AG20443 (cell line): ENCODE measurements at regions not wholly inside any gene's neighbourhood (a gene's known extent, or its start where the extent isn't known, plus 50 kb on each side); places are given as distances from the start of the nearest gene placed in this dataset.
"Not testable (repeated sequence)": the region's sequence is repeated elsewhere in the genome, so short reads cannot be mapped to it uniquely, and the experiment has no call there.

Experiments
- DNase-seq: peaks from one replicate; pipeline ENCODE4 v3.0.0; 2012; ENCODE audit warnings: low spot score, mixed read lengths

DNA sequence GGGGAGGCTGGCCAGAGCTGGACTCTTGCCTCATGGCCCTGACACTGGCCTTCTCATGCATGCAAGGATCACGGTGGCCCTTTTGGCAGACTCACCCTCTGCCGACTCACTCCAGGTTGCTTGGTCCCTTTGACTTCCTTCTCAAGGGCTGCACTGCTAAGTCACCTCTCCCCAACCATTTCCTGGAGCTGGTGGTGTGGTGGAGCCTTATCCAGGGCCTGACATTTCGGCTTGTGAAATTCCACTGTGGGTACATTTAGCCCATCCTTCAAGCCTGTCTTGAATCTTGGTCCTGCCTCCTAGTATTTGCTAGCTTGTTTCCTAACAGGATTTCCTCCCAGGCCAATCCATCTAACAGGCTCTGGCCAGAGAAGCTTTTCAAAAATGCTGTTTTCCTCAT lies 52.6 kb upstream of the JUN start:
- DNase-seq: no peak

DNA sequence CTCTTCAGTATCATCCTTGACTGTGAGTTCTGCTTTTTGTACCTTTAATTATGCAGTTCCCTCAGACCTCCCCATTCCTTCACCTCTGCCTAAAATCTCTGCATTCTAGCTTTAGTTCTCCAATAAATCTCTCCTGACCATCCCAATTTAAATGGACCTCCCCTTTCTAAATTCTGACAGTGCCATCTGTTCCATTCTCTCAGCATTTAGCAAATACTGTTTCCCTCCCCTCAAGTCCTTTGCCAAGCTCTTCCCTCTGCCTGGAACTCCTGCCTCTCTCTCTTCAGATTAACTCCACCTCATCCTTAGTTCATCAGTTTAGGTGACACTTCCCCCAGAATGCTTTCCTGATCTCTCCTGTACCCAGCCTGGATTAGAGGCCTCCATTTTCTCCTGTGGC lies 54.0 kb upstream of the JUN start:
- DNase-seq: no peak

DNA sequence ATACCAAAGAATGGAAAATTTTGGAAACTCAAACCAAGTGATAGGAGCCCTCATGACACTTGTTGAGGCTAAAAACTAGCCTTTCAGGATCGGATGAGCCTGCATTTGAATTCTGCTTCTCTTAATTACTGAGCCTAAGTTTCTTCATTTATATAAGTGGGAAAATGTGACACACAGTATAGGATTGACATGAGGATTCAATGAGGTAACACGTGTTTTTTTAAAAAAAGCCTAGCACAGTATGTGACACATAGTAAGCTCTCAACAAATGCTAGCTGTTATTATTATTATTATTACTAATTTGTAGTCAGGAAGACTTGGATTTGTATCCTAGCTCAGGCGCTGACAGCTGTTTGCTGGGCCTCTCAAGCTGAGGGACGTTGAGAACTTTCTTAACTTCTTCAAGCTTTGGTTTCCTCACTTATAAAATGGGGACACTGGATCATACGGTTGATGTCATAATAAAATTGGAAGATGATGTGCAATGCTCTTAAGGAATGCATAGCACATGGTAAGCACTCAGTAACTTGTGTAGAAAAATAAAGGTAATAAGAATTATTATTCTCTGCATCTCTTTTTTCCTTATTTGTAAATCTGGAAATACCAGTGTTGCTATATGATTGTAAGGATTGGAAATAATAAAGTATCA lies 55.4 kb upstream of the JUN start:
- DNase-seq: no peak

DNA sequence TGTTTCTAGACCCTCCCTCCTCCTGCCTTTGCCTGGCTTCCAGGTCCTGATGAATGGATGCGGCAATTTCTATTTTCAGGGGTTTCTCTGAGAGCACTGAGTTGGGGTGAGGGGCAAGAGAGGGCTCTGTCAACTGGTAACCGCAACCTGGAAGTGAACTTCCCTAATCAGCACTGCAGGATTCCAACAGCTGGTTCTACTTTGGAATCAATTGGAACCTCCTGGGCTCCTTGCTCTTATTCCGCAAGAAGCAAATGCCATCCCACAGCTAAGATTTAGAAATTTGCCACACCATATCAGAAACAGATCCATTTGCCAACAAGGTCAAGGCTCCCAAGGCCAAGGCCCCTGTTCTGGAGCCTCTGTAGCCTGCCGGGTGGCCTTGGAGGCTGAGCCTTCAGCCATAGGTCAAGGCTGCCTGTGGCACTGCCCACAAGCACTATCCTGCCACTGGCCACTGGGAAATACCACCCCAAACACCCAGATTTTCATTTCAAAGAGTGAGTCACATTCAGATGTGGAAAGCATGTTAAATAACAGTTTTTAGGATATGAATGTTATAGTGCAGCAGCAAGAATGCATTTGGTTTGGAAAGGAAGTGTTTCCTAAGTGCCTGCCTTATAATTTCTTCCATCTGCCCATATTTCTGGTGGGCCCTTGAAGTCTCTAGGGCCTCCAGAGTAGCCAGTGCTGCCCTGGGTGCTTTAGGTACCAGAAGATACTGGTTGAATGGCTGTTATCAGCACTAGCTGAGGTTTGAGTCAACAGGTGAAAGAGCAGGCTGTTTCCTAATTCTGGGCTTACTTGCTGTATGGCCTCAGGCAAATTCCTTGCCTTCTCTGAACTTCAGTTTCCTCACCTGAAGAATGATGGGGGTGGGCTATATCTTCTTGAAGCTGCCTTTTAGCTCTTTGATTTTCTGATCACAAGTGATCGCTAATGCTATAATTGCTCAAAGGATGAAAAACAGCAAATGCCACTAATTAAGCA lies 56.3 kb upstream of the JUN start:
- DNase-seq: peak; percentile 64

DNA sequence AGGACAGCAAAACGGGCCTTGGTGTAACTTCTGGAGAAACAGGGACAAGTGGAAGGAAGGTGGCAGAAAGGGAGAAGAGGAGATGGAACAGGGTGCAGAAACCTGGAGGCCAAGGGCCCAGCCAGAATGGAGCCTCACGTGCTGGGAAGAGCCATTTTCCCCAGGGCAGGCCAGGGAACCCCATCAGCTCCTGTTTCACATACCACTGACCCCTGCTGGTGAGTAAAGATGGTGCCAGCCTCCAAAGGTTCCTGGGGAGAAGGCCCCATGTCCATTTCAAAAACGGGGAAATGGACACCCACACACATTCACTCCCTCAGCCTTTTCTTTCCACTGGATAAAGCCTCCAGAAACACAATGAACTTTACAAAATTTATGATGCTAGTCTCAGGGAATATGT lies 57.6 kb upstream of the JUN start:
- DNase-seq: no peak

DNA sequence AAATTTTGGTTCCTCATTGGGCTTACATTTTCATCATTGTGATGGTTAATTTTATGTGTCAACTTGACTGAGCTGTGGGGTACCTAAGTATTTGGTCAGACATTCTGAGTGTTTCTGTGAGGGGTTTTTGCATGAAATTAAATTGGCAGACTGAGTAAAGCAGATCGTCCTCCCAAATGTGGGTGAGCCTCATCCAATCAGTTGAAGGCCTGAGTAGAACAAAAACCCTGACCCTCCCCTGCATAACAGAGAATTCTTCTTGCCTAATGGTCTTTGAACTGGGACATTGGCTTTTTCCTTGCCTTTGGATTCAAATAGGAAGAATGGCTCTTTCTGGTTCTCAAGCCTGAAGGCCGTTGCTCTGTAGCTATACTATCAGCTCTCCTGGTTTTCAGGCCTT lies 59.1 kb upstream of the JUN start:
- no peak for DNase-seq

DNA sequence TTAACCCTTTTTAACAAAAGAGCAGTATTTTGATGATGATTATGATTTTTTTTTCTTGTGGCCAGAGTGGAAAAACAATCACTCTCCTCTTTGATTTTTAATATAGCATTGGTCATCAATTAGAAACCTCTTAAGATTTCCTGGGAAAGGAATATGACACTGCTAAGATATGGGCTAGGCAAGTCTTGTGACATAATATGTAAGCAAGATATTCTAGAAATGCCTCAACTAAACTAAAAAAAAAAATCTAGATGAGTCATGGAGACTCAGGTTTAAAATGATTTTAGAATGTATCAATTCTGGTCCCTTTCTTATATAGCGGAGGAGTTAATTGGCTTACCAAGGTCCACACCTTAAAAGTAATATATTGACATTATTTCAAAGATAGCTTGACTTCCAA lies 60.3 kb upstream of the JUN start:
- no peak for DNase-seq

DNA sequence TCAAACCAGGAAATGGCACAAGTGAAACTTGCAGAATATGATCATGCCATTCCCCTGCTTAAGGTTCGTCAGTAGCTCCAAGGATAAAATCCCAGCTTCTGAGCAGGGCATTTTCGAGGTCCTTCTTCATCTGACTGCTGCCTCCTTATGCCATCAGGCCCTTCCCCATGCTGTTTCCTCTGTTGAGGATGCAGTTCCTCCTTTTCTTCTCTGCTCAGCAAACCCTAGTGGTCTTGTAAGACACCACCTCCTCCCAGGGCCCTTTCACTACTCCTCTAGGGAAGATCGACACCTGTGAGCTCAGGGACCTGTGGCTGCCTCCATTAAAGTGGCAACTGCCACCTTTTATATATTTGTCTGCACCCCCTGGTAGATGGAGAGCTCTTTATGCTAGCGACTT lies 62.1 kb upstream of the JUN start:
- DNase-seq: no peak

DNA sequence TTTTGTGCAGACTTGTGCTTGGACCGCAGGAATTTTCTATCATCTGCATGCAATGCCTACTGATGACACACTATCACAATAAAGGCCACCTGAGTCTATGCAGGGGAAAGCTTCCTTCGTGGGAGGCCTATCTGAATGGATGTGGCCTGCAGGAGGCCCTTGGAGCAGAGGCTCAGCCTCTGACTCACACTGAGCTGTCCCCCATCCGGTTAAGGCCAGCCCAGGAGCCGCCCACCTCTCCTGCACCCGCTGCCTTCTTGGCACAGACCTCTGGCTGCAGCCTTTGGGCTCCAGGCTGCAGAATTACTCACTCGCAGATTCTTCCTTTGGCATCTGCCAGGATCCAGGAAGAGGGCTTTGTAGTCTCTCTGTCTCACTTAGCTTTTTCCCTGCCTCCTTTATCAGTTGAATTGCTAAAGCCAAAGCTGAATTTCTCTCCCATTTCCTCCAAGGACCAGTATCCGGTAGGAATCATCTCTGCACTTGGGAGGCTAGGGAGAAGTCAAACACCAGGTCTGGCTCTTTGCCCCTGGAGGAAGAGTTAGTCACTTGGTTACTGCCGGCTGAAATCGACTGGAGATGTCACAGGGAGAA lies 65.1 kb upstream of the JUN start:
- DNase-seq: peak; percentile 94

DNA sequence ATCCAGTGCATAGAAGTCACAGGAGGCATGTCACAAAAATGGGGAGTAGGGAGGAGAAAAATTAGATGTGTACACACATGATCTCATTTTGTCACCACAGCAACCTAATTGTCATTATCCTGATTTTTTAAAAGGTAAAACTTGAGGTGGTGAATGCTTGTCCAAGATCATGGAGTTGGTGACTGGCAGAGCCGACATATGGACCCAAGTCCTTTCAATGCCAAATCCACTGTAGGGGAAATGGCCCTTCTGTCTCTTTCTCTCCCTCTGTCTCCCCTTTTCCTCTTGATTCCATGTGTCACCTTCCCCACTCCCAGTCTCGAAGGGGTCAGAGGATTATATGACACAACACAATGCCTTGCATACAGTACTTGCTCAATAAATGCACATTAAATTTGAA lies 65.7 kb upstream of the JUN start:
- DNase-seq: no peak

DNA sequence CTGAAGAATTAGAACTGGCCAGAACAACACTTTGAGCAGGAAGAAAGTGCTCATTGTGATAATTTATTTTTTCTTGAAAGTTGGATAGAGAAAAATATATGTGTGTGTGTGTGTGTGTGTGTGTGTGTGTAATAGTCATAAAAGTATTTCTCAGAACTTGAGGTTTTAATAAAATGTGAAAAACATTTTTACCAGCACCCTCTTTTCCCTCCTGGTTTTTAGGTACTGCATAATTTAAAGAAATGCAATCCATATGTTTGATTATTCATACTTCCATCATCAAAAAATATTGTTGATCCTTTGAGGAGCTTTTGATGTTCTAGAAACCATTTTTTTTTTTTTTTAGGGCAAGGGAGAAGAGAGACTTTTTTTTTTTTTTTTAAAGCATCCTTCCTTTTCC lies 66.8 kb upstream of the JUN start:
- DNase-seq: no peak

DNA sequence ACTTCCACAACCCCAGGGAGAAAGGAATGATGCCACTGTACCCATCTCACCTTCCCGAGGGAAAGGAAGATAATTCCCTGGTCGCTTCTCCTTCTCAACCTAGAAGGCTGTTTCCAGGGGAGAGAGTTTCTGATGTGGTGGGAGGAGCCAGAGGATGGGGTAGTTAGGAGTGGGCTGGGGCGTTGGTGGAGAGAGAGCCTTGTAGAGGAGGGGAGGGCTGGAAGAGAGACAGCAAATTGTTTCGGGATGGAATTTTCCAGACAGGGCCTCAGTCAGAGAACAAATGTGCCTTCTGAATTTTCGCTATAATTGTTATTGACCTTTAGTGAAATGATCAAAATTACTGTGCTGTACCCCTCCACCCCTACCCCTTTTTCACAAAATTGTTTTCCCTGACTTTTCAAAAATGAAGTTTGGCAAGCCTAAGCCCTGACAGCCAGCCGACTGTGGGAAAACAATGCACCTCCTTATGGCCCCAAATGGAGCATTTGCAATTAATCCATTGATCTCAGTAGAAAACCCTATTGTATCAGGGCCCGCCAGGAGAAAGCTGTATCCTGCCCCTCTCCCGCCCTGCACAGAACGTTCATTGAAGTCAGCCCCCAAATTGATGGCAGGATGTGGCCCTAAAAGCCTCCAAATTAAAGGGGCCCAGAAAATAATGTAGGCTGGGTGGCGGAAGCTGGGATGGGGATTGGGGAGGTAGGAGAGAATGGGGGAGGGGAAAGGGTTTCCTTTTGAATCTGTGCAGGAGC lies 69.1 kb upstream of the JUN start:
- no peak for DNase-seq

DNA sequence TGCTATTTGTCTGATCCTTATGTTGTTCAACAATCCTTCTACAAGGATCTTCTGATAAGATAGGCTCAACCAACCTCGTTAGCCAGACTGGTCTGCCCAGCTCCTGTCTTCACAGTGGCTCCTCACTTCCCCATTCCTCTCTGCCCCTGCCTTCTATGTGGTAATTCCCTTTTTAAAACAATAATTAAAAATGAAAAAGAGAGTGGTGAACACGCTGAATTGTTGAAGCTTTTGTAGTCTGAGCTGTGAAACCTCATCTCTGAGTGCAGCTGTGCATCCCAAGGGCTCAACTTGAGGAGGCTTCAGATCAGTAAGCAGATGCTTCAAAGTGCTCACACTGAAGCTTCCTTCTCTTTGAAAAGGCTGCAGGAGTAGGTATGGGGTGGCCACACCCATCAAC lies 70.7 kb upstream of the JUN start:
- no peak for DNase-seq

DNA sequence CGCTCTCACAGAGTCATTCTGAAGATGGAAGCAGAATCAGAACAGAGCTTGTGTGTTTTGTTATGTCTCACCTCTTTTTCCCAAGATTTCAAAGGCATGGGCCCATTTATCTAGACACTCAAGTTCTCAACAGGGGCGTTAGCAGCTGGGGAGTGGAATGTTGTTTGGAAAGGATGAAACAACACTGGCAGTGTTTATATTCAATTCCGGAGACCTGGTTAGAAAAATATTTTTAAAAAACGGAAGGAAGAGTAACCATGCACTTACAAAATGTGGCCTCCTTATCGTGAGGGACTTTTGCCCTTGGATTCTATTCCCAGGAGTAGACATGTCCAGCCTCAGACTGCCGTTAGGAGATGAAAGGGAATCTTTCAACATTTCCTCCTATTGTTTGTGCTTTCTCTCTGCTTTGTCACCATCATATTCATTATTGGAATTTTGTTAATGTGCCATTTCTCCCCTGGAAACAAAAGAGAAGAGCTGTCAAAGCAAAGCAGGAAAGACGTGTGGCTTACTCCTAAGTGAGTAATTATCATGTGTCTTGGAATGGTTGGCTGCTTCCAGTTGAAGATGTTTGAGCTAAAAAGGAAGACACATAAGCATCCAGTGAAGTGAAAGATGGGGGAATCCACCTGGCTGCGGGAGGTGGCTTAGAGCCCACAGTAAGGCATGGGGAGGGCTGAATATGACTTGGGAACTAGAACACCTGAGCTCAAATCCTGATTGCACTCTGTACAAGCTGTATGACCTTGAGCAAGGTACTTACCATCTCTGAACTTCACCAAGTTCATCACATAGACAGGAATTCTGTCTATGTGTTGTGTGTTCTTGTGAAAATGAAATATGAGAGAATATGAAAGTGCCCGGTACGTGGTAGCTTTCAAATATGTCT lies 71.7 kb upstream of the JUN start:
- DNase-seq: no peak

DNA sequence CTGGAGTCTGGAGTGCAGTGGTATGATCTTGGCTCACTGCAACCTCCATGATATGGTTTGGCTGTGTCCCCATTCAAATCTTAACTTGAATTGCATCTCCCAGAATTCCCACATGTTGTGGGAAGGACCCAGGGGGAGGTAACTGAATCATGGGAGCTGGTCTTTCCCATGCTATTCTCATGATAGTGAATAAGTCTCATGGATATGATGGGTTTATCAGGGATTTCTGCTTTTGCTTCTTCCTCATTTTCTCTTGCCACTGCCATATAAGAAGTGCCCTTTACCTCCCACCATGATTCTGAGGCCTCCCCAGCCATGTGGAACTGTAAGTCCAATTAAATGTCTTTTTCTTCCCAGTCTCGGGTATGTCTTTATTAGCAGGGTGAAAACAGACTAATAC lies 72.4 kb upstream of the JUN start:
- DNase-seq: not testable (repeated sequence)

DNA sequence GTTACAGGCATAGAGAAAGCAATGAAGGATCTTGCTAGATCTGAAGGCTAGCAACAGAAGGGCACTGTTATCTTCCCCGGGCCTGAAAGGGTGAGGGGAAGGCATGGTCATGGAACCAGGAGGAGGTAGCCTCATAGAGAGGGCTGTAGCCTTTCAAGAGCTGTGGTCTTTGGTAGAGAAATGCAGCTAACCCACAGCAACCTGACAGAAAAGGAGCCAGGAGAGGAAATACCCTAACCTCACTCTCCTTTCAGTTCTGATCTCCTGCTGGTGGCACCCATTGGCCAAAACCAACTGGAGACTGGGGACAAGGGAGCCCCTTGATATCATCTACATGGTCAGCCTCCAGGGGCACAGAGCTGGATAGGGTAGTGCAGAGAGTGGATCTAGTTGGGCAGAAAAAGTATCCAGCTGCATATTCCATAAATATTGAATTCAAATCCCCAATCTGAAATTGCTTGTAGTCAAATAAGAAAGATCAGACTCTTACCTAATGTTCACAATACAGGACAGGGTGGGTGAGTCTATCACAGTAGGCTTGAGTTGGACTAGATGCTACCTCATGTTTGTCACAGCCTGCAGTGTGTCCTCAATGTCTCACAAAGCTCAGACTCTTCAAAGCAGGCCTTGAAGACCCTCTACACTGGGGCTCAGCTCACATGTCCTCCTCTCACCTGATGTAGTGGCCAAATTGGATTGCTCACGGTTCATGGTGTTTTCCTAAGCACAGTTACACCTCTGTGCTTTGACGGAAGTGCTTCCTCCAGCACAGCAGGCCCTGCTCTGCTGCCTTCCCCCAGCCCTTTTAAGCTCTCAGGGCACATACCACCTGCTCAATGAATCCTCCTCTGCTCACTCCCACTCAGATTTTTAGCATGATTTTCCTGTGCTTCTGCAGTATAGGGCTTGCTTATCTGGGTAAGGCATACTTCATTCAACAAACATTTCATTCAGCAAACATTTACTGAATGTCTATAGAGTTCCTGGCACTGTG lies 74.1 kb upstream of the JUN start:
- DNase-seq: no peak

DNA sequence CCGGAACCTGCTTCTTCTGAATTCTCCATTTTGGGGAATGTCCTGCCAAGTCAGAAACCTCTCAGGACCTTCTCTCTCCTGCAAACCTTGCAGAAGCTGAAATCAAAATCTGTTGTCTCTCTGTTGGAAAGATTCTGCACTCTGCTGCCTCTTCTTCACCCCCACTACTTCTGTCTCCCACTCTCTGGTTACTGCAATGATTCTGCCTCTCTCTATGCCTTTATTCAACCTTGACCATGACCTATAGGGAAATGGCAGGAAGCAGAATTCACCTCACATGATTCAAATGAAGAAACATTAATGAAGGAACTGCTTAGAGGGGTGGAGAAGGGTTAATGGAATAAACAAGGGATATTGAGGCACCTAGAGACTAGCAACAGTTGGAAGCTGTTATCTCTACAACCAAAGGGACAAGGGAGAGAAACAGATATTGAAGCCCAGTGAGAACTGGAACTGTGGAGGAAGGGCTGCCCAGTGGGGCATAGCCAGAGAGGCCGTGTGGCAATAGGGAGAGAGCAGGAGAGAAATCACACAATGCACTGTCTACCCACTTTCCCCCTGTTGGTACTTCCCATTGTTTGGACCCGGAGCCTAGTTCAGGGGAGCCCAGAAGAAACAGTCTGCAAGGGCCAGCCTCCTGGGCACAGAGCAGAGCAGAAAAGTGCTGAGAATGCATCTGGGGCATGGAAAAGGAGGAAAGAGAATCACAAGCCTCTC lies 76.1 kb upstream of the JUN start:
- DNase-seq: no peak

DNA sequence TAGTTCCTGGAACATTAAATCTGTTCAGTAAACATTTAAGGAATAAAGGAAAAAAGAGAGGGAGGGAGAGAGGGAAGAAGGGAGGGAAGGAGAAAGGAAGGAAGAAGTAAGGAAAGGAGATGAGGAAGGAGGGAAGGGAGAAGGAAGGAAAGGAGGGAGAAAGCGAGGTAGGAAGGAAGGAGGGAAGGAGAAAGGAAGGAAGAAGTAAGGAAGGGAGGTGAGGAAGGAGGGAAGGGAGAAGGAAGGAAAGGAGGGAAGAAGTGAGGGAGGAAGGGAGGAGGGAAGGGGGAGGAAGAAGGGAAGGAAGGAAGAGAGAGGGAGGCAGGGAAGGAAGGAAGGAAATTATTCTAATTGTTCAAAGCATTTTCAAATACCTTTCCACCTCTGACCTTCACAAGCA lies 77.2 kb upstream of the JUN start:
- DNase-seq: no peak

DNA sequence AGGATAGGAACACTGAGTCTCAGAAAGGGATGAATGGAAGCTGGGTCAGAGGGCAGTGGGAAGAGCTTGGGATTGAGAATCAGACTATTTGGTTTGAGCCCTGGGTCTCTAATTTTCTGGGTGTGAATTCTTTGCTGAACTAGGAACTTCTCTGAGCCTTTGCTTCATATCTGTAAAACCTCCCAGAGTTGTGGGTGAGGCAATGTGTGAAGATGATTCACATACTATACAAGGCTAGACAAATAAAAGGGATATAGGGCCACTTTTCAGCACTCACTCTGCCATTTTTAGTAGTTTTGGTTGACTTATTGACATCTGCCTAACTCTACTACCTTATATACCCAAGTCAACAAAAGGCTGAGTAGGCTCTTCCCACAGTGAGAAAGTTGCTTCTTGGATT lies 77.7 kb upstream of the JUN start:
- DNase-seq: peak; percentile 49
